HepG2 (cell line): ENCODE measurements at regions not wholly inside any gene's neighbourhood (a gene's known extent, or its start where the extent isn't known, plus 50 kb on each side); places are given as distances from the start of the nearest gene placed in this dataset.

ENCODE experiments used
- ATAC-seq: fragments of 200-7000 bp; cut with Tn5 transposase; 3 replicates; pipeline ENCODE4 v1.9.1; 2020; ENCODE audit warnings: mild to moderate bottlenecking, moderate library complexity
- BruUV-seq: library from RNA; stranded (reverse); fragments of 400-500 nt; replicated peaks from 2 replicates; lab custom pipeline; 2021; lab: Mats Ljungman, UMichigan
- CTCF ChIA-PET: fragments of 300-600 bp; formaldehyde crosslinking; extraction: SDS; loops from one replicate; lab custom pipeline; 2021; ENCODE audit warnings: low total read pairs, inconsistent platforms, low intra/inter-chr PET ratio; lab: Yijun Ruan, JAX
- POLR2A ChIA-PET: fragments of 350-600 bp; sonication (Branson Sonifier 250); formaldehyde crosslinking; loops from one replicate; lab custom pipeline; 2020; ENCODE audit warnings: antibody characterized with exemption, inconsistent platforms; lab: Yijun Ruan, JAX
- DNase-seq: peaks from one replicate; pipeline ENCODE4 v3.0.0-alpha.2; 2015; ENCODE audit warnings: low spot score
- FAIRE-seq: peaks from 3 replicates; lab custom pipeline; 2011; peaks lifted over from hg19 to GRCh38; lab: Jason Lieb, UNC
- H2AFZ ChIP-seq: one replicate; pipeline ENCODE4 v1.6.1; 2011; ENCODE audit warnings: low read length, inconsistent platforms
- H3K27ac ChIP-seq: fragments of 300-600 bp; 3 replicates; pipeline ENCODE4 v1.8.0; 2011; ENCODE audit warnings: mixed run types, mild to moderate bottlenecking, mixed read lengths, low read length, inconsistent platforms; ENCODE audit not compliant: insufficient read depth; ENCODE audit errors: extremely low read length
- H3K27me3 ChIP-seq, 2 experiments: fragments of 200-600 bp in 1 of 2; 2 replicates in 1 of 2; 3 replicates in 1 of 2; pipeline versions ENCODE4 v1.6.0 to v1.8.0; 2011; ENCODE audit warnings: low read length in 2 of 2, mild to moderate bottlenecking in 2 of 2, moderate library complexity in 2 of 2, inconsistent platforms in 1 of 2; ENCODE audit not compliant: insufficient read depth in 2 of 2, control insufficient read depth in 1 of 2
- H3K36me3 ChIP-seq, 2 experiments: fragments of 200-600 bp in 1 of 2; replicated peaks in 1 of 2; 2 replicates in 1 of 2; 3 replicates in 1 of 2; pipeline versions ENCODE4 v1.5.1 to v1.8.0; 2011; ENCODE audit warnings: low read length in 2 of 2, inconsistent platforms in 1 of 2; ENCODE audit not compliant: insufficient read depth in 2 of 2, control insufficient read depth in 1 of 2
- H3K4me1 ChIP-seq: 2 replicates; pipeline ENCODE4 v1.5.1; 2012; ENCODE audit warnings: low read length, inconsistent platforms; ENCODE audit not compliant: insufficient read depth
- H3K4me2 ChIP-seq: 2 replicates; pipeline ENCODE4 v1.6.0; 2011; ENCODE audit warnings: low read depth, low read length, inconsistent platforms
- H3K4me3 ChIP-seq, 3 experiments: fragments of 200-600 bp in 1 of 3; sonication (generic), shearing (Covaris generic) in 1 of 3; replicated peaks in 1 of 3; 2 replicates each; pipeline ENCODE4 v1.5.1; 2011 to 2016; ENCODE audit warnings: low read length in 3 of 3, inconsistent platforms in 2 of 3, low read depth in 2 of 3, mild to moderate bottlenecking in 2 of 3, control low read depth in 1 of 3, mixed read lengths in 1 of 3; ENCODE audit not compliant: insufficient read depth in 1 of 3
- H3K79me2 ChIP-seq: one replicate; pipeline ENCODE4 v1.6.1; 2011; ENCODE audit warnings: low read length, inconsistent platforms; ENCODE audit not compliant: insufficient read depth
- H3K9ac ChIP-seq: 2 replicates; pipeline ENCODE4 v1.6.0; 2011; ENCODE audit warnings: mild to moderate bottlenecking, low read depth, low read length, inconsistent platforms; ENCODE audit not compliant: insufficient read depth
- H3K9me3 ChIP-seq: 2 replicates; pipeline ENCODE4 v1.5.1; 2012; ENCODE audit warnings: mild to moderate bottlenecking, low read length
- H4K20me1 ChIP-seq: 2 replicates; pipeline ENCODE4 v1.6.0; 2011; ENCODE audit warnings: inconsistent platforms, mild to moderate bottlenecking, low read length, moderate library complexity; ENCODE audit not compliant: insufficient read depth
- ZMYM3 ChIP-seq: sonication (generic); formaldehyde crosslinking; IDR thresholded peaks from 2 replicates; pipeline ENCODE4 v1.5.1; 2020; ENCODE audit warnings: mild to moderate bottlenecking, missing genetic modification reagents
- ZNF430 ChIP-seq: sonication (generic); formaldehyde crosslinking; IDR thresholded peaks from 2 replicates; pipeline ENCODE4 v1.9.0; 2021; ENCODE audit warnings: mild to moderate bottlenecking, missing genetic modification reagents
- ZNF720 ChIP-seq: sonication (generic); formaldehyde crosslinking; IDR thresholded peaks from 2 replicates; pipeline ENCODE4 v1.4.0; 2020; ENCODE audit warnings: missing genetic modification reagents
- ZNF792 ChIP-seq: IDR thresholded peaks from 2 replicates; pipeline ENCODE4 v1.6.1; 2016
- WGBS: methylation state at CpG from one replicate; pipeline ENCODE4 v1.1.6; 2017; ENCODE audit warnings: low lambda C conversion rate; 5-methylcytosine and 5-hydroxymethylcytosine counted together
- in situ Hi-C: cut with HindIII; loops from 2 replicates; pipeline ENCODE4 v1.10.0; 2017; ENCODE audit warnings: low pct_unique_long_range_greater_than_20kb; ENCODE audit not compliant: extremely low pct_ligation_motif_present
- intact Hi-C: fragments of 100-400 bp; cut with micrococcal nuclease; formaldehyde crosslinking; loops from one replicate; pipeline ENCODE4 v1.10.0; 2022; ENCODE audit not compliant: unreplicated experiment
- TF ChIP-seq, protein P1 (sequence below): sonication (generic); formaldehyde crosslinking; IDR thresholded peaks from 2 replicates; pipeline ENCODE4 v1.4.0; 2020; ENCODE audit warnings: missing genetic modification reagents, borderline replicate concordance
- TF ChIP-seq, protein P2 (sequence below): sonication (generic); formaldehyde crosslinking; IDR thresholded peaks from 2 replicates; pipeline ENCODE4 v1.5.0; 2020; ENCODE audit warnings: missing genetic modification reagents

DNA sequence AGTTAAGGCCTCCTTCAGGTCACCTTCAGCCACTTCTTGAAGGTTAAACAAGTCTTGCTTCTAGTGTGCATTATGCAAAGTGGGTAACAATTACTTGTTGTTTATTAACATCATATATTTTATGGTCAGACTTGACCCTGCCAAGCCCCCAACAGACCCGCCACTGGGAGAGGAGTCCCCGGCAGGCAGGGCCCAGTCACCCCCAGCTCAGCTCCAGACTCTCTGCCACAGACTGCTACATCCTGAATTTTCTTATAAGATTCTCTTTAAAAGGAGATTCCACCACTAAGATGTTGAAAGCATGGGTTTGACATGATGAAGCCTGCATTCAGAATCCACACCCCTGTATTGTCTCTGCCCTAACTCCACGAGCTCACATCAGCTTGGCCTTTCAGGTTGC, 174.3 kb upstream of the ARL4C start (continued):
- TF ChIP-seq ZNF792 (CRISPR knock-in tag): no peak
- no peak for TF ChIP-seq ZNF720 (CRISPR knock-in tag)
- TF ChIP-seq, all 625 proteins: peak for 0

DNA sequence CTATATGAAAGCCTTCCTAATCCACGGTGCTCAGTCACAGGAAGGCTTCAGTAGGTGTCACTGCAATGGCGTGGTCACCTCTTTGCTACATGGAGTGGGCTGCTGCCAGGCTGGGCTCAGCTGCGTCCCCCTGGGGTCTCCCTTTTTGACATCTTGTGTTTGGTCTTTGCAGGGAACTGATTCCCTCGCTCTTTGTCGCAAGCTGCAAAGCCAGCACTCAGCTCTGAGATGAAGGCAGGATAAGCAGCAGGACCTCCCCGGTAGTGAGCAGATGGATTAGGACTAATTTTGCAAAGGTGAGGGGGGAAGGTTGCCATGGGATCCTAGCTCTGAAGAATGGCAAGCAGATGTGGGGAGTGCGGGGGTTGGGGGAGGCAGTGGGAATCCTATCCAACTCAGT, 173.9 kb upstream of the ARL4C start:
- 98% methylated on average over 7 of the region's 7 CpGs for WGBS
- Histone ChIP-seq H2AFZ (no peak overlapping the region), H3K4me1 (peaks cover 51% of the 10 kb centered on the region), H4K20me1 (no peaks in the 10 kb centered on the region), H3K36me3 (no peaks in the 10 kb centered on the region), H3K4me3 (no peak overlapping the region), H3K79me2 (no peaks in the 10 kb centered on the region), H3K4me2 (no peak overlapping the region), H3K27ac (no peak overlapping the region), H3K9me3 (no peaks in the 10 kb centered on the region), H3K9ac (no peak overlapping the region), H3K27me3 (no peaks in the 10 kb centered on the region)
- in situ Hi-C loops: no loop called here
- TF ChIP-seq ZMYM3 (0 out of 2 replicates have a peak, but pooled peaks have one; percentile 17), ZNF430 (CRISPR knock-in tag) (no peak)
- TF ChIP-seq, protein P1, sequence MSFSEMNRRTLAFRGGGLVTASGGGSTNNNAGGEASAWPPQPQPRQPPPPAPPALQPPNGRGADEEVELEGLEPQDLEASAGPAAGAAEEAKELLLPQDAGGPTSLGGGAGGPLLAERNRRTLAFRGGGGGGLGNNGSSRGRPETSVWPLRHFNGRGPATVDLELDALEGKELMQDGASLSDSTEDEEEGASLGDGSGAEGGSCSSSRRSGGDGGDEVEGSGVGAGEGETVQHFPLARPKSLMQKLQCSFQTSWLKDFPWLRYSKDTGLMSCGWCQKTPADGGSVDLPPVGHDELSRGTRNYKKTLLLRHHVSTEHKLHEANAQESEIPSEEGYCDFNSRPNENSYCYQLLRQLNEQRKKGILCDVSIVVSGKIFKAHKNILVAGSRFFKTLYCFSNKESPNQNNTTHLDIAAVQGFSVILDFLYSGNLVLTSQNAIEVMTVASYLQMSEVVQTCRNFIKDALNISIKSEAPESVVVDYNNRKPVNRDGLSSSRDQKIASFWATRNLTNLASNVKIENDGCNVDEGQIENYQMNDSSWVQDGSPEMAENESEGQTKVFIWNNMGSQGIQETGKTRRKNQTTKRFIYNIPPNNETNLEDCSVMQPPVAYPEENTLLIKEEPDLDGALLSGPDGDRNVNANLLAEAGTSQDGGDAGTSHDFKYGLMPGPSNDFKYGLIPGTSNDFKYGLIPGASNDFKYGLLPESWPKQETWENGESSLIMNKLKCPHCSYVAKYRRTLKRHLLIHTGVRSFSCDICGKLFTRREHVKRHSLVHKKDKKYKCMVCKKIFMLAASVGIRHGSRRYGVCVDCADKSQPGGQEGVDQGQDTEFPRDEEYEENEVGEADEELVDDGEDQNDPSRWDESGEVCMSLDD (CRISPR knock-in tag): no peak
- TF ChIP-seq, protein P2, sequence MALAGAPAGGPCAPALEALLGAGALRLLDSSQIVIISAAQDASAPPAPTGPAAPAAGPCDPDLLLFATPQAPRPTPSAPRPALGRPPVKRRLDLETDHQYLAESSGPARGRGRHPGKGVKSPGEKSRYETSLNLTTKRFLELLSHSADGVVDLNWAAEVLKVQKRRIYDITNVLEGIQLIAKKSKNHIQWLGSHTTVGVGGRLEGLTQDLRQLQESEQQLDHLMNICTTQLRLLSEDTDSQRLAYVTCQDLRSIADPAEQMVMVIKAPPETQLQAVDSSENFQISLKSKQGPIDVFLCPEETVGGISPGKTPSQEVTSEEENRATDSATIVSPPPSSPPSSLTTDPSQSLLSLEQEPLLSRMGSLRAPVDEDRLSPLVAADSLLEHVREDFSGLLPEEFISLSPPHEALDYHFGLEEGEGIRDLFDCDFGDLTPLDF (CRISPR knock-in tag): no peak
- intact Hi-C loops: no loop called here
- ChIA-PET CTCF (no interaction called here), POLR2A (interaction anchor here (1.1 to 11.7 kb wide), 2 partner anchors 10 to 22 kb away, joined by 3 to 484 read pairs; no protein-coding TSS in a partner anchor)
- DNase-seq (no peak), ATAC-seq (no peak), FAIRE-seq (no peak)
- BruUV-seq: no TSS peak
